VCaP (cell line): ENCODE measurements at regions not wholly inside any gene's neighbourhood (a gene's known extent, or its start where the extent isn't known, plus 50 kb on each side); places are given as distances from the start of the nearest gene placed in this dataset.
A peak's percentile ranks its signal among the peaks of the same experiment; 100 is the strongest.
"Not testable (repeated sequence)": the region's sequence is repeated elsewhere in the genome, so short reads cannot be mapped to it uniquely, and the experiment has no call there.

ENCODE experiments used
- H3K27ac ChIP-seq: fragments of 450-650 bp; 2 replicates; pipeline ENCODE4 v1.5.1; 2017
- CTCF ChIP-seq: fragments of 450-650 bp; conservative IDR thresholded peaks from 2 replicates; pipeline ENCODE4 v1.5.1; 2017; ENCODE audit warnings: mild to moderate bottlenecking, moderate library complexity

- TF ChIP-seq CTCF, result peak; percentile 28; the same call in 1 of the 2 replicates
- H3K27ac ChIP-seq, result not testable (repeated sequence)
Observed at GRCh38 chrY:3913939-3914338, 335.1 kb downstream of the TGIF2LY start.
